ENCODE measurements at regions not wholly inside any gene's neighbourhood (a gene's known extent, or its start where the extent isn't known, plus 50 kb on each side); places are given as distances from the start of the nearest gene placed in this dataset.
"Not testable (repeated sequence)": the region's sequence is repeated elsewhere in the genome, so short reads cannot be mapped to it uniquely, and the experiment has no call there.

DNA sequence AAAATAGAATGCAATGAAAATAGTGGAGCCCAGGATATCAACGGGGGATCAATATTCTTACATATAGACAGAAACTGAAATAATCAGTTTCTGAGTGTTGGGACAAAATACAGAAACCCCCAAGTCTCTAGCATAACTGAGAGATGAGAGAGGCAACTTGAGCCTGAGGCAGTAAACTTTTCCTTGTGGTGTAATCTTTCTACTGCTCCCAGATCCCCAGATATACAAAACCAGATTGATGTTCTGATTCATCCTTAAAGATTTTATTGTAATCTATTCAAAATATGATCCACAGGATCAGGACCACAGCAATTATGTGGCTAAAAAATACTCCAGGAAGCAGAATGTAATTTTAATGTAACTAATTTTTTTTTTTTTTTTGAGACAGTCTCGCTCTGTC lies 2282.6 kb downstream of the ARAP2 start:
- in situ Hi-C loops (cut with HindIII; ENCODE audit: low sequenced_read_pairs): no loop called here
- TF ChIP-seq, protein P1, sequence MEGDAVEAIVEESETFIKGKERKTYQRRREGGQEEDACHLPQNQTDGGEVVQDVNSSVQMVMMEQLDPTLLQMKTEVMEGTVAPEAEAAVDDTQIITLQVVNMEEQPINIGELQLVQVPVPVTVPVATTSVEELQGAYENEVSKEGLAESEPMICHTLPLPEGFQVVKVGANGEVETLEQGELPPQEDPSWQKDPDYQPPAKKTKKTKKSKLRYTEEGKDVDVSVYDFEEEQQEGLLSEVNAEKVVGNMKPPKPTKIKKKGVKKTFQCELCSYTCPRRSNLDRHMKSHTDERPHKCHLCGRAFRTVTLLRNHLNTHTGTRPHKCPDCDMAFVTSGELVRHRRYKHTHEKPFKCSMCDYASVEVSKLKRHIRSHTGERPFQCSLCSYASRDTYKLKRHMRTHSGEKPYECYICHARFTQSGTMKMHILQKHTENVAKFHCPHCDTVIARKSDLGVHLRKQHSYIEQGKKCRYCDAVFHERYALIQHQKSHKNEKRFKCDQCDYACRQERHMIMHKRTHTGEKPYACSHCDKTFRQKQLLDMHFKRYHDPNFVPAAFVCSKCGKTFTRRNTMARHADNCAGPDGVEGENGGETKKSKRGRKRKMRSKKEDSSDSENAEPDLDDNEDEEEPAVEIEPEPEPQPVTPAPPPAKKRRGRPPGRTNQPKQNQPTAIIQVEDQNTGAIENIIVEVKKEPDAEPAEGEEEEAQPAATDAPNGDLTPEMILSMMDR (IDR thresholded peaks at IDR 0.05; ENCODE audit: low read depth, low read length): no peak
- peak; percentile 55 for DNase-seq (ENCODE audit: low read depth, low spot score)
- H3K4me3 ChIP-seq (ENCODE audit: low read depth, low read length): no peak overlapping the region

DNA sequence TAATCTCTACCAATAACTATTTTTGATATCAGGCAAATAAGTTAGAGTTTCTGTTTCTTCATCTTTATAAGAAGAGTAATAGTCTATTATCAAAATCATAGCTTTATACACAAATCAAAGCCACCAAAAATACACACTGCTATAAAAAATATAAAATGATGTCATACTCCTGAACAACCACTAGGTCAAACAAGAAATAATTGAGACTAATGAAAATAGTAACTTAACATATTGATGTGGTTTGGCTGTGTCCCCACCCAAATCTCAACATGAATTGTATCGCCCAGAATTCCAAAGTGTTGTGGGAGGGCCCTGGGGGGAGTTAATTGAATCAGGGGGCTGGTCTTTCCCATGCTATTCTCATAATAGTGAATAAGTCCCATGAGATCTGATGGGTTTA lies 2277.5 kb downstream of the ARAP2 start:
- no peak overlapping the region for H3K4me3 ChIP-seq (ENCODE audit: low read depth, low read length)
- in situ Hi-C loops (cut with HindIII; ENCODE audit: low sequenced_read_pairs): no loop called here

DNA sequence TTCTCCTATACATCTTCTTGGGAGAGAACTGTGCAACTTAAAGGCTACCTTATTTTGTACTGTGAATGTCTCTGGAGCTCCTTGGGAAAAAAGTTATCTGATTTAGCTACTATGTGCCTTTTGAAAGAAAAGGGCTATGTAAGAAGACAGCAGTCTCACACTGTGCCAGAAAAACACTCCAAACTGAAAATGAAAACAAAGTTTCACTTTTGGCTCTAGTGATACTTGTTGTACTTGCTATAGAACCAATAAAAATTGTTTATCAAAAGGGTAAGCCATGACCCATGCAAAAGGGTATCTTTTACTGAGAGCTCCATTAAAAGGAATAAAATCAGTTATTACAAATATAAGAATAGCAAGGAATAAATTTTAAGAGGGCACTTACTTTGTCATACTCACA lies 2270.0 kb downstream of the ARAP2 start:
- DNase-seq (ENCODE audit: low read depth, low spot score): no peak
- no peak overlapping the region for H3K4me3 ChIP-seq (ENCODE audit: low read depth, low read length)
- TF ChIP-seq, protein P1 (IDR thresholded peaks at IDR 0.05; ENCODE audit: low read depth, low read length): no peak
- in situ Hi-C loops (cut with HindIII; ENCODE audit: low sequenced_read_pairs): no loop called here

More for the DNA sequence above, 2277.5 kb downstream of the ARAP2 start:
- no peak for DNase-seq (ENCODE audit: low read depth, low spot score)
- TF ChIP-seq, protein P1 (IDR thresholded peaks at IDR 0.05; ENCODE audit: low read depth, low read length): no peak

DNA sequence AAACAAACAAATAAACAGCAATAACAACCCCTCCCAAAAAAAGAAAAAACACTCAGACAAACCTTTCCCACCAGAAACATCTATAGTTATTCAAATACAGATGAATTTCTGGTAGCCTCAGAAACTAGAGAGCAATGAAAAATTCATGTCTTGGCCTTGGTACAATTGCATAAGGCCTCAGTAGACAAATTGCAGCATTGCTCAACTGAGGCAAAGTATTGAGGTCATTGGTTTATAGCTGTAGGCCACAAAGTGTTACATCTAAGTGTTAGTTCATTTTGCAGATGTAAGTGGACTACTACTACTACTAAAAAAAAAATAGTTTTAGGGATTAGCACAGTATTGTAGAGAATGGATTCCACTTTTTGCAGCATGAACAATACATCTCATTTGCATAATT lies 2268.3 kb downstream of the ARAP2 start:
- H3K4me3 ChIP-seq (ENCODE audit: low read depth, low read length): no peak overlapping the region
- no peak for DNase-seq (ENCODE audit: low read depth, low spot score)
- in situ Hi-C loops (cut with HindIII; ENCODE audit: low sequenced_read_pairs): no loop called here
- TF ChIP-seq, protein P1 (IDR thresholded peaks at IDR 0.05; ENCODE audit: low read depth, low read length): no peak

DNA sequence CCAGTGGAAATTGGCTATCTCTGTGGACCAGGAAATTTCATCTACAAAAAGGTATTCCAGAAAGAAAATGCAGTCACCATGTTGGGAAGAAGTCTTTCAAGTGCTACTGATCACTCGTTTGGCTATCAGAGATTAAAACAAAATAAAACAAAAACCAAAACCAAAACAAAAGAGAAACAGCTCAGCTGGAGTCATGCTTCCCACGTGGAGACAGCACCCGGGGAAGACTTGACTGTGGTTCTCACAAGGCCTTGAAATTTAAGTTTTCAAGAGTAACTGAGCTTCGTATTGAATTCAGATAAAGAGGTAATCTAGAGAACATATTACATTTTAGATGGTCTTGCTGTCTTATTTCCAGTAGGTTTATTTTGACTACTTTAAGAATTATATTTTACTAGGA lies 2264.5 kb downstream of the ARAP2 start:
- in situ Hi-C loops (cut with HindIII; ENCODE audit: low sequenced_read_pairs); DNase-seq (ENCODE audit: low read depth, low spot score); H3K4me3 ChIP-seq (ENCODE audit: low read depth, low read length): not testable (repeated sequence)

DNA sequence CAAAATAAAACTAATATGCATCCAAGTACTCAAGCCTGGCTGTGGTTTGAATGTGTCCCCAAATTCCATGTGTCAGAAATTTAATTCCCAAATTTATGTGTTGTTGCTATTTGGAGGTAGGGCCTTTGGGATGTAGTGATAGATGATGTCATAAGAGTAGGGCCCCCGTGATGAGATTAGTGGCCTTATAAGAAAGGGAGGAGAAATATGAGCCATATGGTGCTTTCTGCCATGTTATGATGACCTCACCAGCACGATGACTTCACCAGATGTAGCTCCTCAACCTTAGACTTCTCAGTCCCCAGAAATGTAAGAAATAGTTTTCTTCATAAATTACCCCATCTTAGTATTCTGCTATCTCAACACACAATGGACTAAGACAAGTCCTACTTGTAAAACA lies 2264.0 kb downstream of the ARAP2 start:
- TF ChIP-seq, protein P1 (IDR thresholded peaks at IDR 0.05; ENCODE audit: low read depth, low read length): no peak
- no peak overlapping the region for H3K4me3 ChIP-seq (ENCODE audit: low read depth, low read length)
- no peak for DNase-seq (ENCODE audit: low read depth, low spot score)
- in situ Hi-C loops (cut with HindIII; ENCODE audit: low sequenced_read_pairs): no loop called here

DNA sequence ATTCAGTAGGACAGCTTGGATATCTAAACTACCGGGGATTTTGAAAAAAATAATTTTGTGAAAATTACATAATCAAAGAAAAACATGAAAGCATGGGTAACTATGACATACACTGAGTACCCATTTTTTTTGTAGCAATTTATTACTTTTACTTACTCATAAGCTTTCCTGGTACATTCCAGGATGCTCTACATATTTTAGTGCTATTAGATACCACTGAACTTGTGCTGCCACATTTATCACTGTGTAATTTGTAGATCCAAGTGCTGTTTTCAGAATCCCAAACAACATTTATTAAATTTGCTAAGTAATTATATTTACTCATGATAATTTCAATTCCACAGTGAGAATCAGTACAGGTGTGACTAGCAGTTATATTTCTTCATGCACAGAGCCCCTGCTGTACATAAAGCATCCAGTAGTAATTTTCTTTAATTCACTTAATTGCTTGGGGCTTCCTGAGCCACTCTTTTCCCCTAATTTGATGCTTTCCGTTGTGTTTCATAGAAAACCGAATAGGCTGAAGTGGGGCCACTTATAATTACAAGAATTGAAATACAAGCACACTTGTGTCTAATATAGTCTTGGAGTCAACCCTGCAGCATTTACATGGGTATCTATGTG lies 2254.4 kb downstream of the ARAP2 start:
- in situ Hi-C loops (cut with HindIII; ENCODE audit: low sequenced_read_pairs): no loop called here
- no peak overlapping the region for H3K4me3 ChIP-seq (ENCODE audit: low read depth, low read length)
- TF ChIP-seq, protein P1 (IDR thresholded peaks at IDR 0.05; ENCODE audit: low read depth, low read length): no peak
- no peak for DNase-seq (ENCODE audit: low read depth, low spot score)

All from astrocyte of the spinal cord (primary cell).